ENCODE measurements at regions not wholly inside any gene's neighbourhood (a gene's known extent, or its start where the extent isn't known, plus 50 kb on each side); places are given as distances from the start of the nearest gene placed in this dataset.
"Not testable (repeated sequence)": the region's sequence is repeated elsewhere in the genome, so short reads cannot be mapped to it uniquely, and the experiment has no call there.

DNA sequence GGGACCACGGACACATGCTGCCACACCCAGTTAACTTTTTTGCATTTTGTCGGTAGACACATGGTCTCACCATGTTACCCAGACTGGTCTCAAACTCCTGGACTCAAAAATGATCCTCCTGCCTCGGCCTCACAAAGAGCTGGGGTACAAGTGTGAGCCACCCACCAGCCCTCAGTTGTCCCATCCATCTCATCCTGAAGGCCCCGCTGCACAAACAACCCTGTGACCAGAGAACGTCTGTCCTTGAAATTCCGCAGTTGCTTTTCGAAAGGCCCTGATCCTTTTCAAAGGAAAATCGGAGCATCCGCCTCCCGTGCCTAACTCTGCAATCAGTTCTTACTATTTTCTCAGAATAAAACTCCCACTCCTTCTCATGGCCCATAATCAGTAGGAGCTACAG lies 138.3 kb upstream of the USP29 start:
- peaks cover 28% of the 10 kb centered on the region for H3K9me3 Mint-ChIP-seq
- ATAC-seq, H3K36me3 Mint-ChIP-seq, H3K27ac Mint-ChIP-seq, H3K4me3 Mint-ChIP-seq, H3K27me3 Mint-ChIP-seq, H3K4me1 Mint-ChIP-seq: not testable (repeated sequence)

DNA sequence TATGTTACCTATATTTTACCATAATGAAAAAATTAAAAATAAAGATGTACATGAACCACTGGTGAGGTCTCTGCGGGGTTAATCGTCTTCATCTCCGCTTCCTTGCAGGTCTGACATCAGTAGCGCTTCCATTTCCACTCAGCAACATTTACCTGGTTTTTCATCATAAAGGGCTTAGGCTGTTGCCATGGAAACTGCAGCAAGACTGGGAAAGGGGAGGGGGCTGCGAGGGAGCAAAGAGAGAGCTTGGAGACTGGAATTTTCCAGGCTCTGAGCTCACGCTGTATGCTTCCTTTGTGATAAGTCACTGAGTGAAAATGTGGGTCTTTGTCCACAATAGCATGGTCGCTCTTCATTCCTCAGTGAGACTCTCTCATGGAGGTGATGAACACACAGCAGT lies 136.6 kb upstream of the USP29 start:
- Mint-ChIP-seq H3K9me3 (peaks cover 20% of the 10 kb centered on the region), H3K27ac (no peak overlapping the region), H3K4me3 (no peak overlapping the region), H3K36me3 (no peaks in the 10 kb centered on the region), H3K27me3 (no peaks in the 10 kb centered on the region), H3K4me1 (no peaks in the 10 kb centered on the region)
- ATAC-seq = no peak

DNA sequence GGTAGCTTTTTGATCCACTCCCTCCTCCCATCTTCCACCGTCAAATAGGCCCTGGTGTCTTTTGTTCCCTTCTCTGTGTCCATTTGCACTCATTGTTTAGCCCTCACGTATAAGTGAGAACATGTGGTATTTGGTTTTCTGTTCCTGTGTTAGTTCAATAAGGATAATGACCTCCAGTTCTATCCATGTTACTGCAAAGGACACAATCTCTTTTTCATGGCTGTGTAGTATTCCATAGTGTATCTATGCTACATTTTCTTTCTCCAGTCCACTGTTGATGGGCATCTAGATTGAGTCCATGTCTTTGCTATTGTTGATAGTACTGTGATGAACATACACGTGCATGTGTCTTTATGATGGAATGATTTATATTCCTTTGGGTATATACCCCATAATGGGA lies 136.0 kb upstream of the USP29 start:
- Mint-ChIP-seq H3K9me3 (peaks cover 20% of the 10 kb centered on the region), H3K4me3 (no peak overlapping the region), H3K4me1 (no peaks in the 10 kb centered on the region), H3K36me3 (no peaks in the 10 kb centered on the region), H3K27ac (no peak overlapping the region), H3K27me3 (no peaks in the 10 kb centered on the region)
- ATAC-seq = no peak

DNA sequence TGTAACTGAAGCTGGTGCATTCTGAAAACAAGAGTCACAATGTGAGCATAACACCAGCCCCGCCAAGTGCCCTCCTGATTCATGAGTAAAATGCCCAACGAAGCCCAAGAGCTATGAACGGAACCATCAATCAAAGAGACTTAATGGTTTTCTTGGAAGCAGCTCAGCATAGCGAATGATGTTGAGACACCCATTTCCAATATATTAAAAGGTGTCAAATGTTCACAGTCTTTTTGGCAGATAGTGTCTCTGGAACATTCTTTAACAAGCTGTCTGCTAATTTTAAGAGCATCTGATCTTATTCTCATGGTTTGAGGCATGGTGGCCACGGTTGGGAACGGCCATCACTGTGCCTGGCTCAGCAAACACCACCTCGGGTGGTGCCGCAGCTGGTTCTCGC lies 133.4 kb upstream of the USP29 start:
- ATAC-seq = no peak
- Mint-ChIP-seq H3K36me3 (peaks cover 5% of the 10 kb centered on the region), H3K27ac (no peak overlapping the region), H3K4me3 (no peak overlapping the region), H3K4me1 (no peaks in the 10 kb centered on the region), H3K27me3 (no peaks in the 10 kb centered on the region), H3K9me3 (peaks cover 21% of the 10 kb centered on the region)

DNA sequence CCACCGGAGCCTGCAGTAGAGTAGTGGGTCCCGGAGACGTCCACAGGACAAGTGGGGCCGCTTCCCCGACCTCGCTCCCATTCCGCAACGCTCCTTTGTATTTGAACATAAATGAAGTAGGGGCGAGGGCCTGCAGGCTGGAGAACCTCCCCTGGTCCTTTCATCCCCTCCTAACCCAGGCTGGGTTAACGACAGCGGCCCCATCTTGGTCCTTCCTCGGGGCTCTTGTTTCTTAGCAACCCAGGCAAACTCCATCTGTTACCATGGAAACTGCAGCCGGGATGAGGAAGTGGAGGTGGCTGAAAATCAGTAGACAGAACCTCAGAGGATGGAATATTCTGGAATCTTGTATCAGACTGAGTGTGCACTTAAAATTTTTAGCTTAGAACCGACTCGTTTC lies 132.6 kb upstream of the USP29 start:
- ATAC-seq = no peak
- H3K9me3 Mint-ChIP-seq = peaks cover 15% of the 10 kb centered on the region
- no peaks in the 10 kb centered on the region for H3K27me3 Mint-ChIP-seq
- H3K4me3 Mint-ChIP-seq = no peak overlapping the region
- H3K4me1 Mint-ChIP-seq = no peaks in the 10 kb centered on the region
- H3K27ac Mint-ChIP-seq = no peak overlapping the region
- peaks cover 5% of the 10 kb centered on the region for H3K36me3 Mint-ChIP-seq

DNA sequence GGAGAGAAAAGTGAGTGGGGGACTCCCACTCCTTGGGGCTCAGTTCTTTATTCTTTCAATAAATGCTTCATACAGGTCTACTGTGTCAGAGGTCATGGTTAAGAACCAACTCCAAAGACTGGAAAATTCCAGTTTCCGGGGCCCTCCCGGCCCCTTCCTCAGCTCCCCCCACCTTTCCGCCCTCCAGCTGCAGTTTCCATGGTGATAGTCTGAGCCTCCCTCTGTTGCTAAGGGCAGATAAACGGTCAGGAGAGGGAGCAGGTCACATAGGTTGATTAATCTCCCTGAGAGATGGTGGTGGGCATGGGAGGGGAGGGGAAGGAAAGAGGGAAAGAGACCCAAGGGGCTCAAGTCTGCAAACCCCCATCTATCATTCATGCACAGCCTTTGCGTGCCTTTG lies 131.5 kb upstream of the USP29 start:
- Mint-ChIP-seq H3K9me3 (peaks cover 23% of the 10 kb centered on the region), H3K27me3 (no peaks in the 10 kb centered on the region), H3K27ac (no peak overlapping the region), H3K36me3 (peaks cover 5% of the 10 kb centered on the region), H3K4me1 (no peaks in the 10 kb centered on the region), H3K4me3 (no peak overlapping the region)
- no peak for ATAC-seq

DNA sequence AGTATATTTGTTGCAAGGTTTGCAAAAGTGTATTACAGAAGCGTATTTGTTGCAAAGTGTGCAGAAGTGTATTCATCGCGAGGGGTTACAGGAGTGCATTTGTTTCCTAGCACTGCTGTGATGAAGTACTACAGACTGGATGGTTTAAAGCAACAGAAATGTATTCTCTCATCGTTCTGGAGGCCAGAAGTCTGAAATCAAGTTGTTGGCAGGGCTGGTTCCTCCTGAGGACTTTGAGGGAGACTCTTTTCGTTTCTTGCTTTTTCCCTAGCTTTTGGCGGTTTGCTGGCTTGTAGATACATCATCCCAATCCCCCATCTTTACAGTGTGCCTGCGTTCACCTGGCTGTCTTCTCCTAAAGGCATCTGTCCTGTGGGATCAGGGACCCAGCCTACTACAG lies 127.9 kb upstream of the USP29 start:
- Mint-ChIP-seq H3K27me3 (no peaks in the 10 kb centered on the region), H3K4me3 (no peak overlapping the region), H3K9me3 (peaks cover 24% of the 10 kb centered on the region), H3K36me3 (peaks cover 5% of the 10 kb centered on the region), H3K27ac (no peak overlapping the region), H3K4me1 (no peaks in the 10 kb centered on the region)
- no peak for ATAC-seq

DNA sequence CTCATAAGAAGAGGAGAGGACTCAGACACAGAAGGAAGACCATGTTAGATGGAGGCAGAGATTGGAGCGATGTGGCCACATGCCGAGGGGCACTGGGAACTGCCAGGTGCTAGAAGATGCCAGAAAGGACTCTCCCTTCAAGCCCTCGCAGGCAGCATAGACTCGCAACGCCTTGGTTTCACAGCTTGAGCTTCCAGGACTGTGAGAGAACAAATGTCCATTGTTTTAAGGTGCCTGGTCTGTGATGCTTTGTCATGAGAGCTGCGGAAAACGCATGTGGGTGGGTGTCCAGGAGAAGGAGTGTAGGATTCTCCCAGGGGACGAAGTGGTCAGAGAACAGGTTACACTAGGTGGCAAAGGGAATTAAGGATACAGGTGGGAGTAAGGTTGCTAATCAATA lies 125.9 kb upstream of the USP29 start:
- ATAC-seq = no peak
- Mint-ChIP-seq H3K27ac (no peak overlapping the region), H3K9me3 (peaks cover 24% of the 10 kb centered on the region), H3K4me1 (no peaks in the 10 kb centered on the region), H3K36me3 (peaks cover 5% of the 10 kb centered on the region), H3K27me3 (no peaks in the 10 kb centered on the region), H3K4me3 (no peak overlapping the region)

DNA sequence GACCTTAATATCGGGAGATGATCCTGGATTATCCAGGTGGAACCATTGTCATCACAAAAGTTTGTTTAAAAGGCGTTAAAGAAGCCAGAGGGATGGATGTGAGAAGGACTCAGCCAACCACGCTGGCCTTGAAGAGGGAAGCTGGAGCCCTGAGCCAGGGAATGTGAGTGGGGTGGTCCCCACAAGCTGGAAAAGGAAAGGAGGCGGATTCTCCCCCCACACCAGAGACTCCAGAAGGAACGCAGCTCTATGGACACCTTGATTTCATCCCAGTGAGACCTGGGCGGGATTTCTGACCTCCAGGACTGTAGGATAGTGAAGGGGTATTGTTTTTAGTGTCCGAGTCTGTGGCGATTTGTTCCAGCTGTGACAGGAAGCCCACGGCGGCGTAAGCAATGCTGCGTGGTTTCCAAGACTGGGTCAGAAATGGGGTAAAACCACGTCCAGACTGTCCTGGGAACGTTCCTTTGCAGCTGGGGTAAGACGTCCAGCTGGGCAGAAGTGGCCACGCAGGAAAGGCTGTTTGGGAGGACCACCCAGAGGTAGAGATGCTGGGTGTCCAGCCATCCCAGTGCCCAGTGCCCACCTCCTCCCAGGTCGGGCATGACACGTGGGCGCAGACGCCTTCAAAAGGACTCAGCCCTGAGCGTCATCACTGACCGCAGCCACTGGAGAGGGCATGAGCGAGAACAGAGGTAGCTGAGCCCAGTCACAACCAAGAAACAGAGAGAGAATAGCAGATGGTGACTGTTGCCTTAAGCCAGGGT lies 125.4 kb upstream of the USP29 start:
- ATAC-seq = no peak
- H3K4me3 Mint-ChIP-seq = no peak overlapping the region
- H3K9me3 Mint-ChIP-seq = peaks cover 23% of the 10 kb centered on the region
- peaks cover 5% of the 10 kb centered on the region for H3K36me3 Mint-ChIP-seq
- H3K4me1 Mint-ChIP-seq = no peaks in the 10 kb centered on the region
- no peaks in the 10 kb centered on the region for H3K27me3 Mint-ChIP-seq
- no peak overlapping the region for H3K27ac Mint-ChIP-seq

DNA sequence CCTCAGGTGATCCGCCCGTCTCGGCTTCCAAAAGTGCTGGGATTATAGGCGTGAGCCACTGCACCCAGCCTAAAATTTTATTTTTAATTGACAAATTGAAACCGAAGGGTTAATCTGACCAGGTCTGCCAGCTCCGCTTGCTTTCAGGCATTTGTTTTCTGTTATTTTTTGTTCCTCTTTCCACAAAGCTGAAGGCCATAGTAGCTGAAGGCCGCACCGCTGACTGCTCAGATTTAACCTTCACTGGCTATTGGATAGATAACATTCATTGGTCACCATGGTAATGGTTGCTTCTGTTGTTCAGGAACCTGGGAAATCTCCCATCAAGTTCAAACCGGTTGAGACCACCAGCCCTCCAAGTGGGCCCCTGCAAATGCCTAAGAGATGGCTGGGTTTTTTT lies 124.5 kb upstream of the USP29 start:
- Mint-ChIP-seq H3K9me3 (peaks cover 20% of the 10 kb centered on the region), H3K27me3 (no peaks in the 10 kb centered on the region), H3K4me1 (no peaks in the 10 kb centered on the region), H3K36me3 (peaks cover 5% of the 10 kb centered on the region), H3K27ac (no peak overlapping the region), H3K4me3 (no peak overlapping the region)
- no peak for ATAC-seq

DNA sequence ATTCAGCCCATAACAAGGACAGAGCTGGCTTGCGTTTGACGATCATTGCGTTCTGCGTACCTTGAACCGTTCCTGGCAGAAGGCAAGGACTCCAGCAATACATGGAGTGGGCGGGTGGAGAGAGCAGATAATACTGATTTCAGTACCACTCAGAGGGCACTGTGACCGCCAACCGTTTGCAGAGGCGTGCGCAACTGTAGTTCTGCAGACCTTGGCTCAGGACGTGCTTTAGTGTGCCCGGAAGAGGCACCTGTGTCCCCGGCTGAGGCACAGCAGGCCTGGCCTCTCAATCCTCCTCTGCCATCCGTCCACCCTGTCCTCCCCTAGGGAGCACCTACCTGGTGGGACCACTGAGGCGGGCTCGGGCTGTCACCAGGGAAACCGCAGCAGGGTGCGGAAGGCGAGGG lies 117.6 kb upstream of the USP29 start:
- Mint-ChIP-seq H3K4me1 (no peaks in the 10 kb centered on the region), H3K9me3 (peaks cover 17% of the 10 kb centered on the region), H3K36me3 (no peaks in the 10 kb centered on the region), H3K27ac (no peak overlapping the region), H3K4me3 (no peak overlapping the region), H3K27me3 (no peaks in the 10 kb centered on the region)
- ATAC-seq = no peak

DNA sequence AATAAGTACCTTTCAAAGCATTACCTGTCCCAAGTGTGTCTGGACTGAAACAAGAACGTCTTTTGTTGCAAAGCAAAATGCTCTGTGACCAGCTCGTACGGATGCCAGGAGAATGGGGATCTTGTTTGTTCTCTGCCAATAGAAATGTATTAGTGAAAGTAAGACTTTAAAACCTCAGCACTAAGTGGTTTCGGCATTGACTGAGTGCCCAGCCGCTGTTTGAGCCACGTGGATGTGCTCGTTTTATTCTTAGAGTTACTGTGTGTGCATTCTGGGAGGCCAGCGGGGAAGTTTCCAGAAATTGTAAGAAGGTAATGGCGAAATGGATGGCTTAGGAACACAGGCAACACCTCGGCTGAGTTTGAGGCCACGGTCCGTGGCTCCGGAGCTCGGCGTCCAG lies 117.1 kb upstream of the USP29 start:
- Mint-ChIP-seq H3K4me1 (no peaks in the 10 kb centered on the region), H3K9me3 (peaks cover 22% of the 10 kb centered on the region), H3K4me3 (no peak overlapping the region), H3K36me3 (no peaks in the 10 kb centered on the region), H3K27ac (no peak overlapping the region), H3K27me3 (no peaks in the 10 kb centered on the region)
- no peak for ATAC-seq

DNA sequence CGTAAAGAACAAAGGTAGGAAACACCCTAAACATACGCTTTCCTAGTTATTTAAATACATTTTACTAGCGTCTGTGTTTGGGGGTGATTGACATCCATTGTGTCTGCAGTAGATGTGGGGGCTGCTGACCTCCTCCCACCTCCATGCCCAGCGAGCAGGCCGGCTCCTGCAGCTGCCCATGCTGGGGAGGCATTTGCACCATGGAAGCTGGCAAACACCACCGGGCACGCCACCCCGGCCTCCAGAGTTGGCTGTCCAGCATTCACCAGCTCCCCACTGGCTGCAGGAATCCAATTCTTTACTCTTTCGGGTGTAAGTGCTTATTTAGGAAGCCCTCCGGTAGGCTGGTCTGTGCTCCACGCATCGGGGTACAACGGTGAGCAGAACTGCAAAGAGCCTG lies 115.4 kb upstream of the USP29 start:
- Mint-ChIP-seq H3K36me3 (no peaks in the 10 kb centered on the region), H3K27me3 (no peaks in the 10 kb centered on the region), H3K4me3 (no peak overlapping the region), H3K9me3 (peaks cover 31% of the 10 kb centered on the region), H3K4me1 (no peaks in the 10 kb centered on the region), H3K27ac (no peak overlapping the region)
- no peak for ATAC-seq

DNA sequence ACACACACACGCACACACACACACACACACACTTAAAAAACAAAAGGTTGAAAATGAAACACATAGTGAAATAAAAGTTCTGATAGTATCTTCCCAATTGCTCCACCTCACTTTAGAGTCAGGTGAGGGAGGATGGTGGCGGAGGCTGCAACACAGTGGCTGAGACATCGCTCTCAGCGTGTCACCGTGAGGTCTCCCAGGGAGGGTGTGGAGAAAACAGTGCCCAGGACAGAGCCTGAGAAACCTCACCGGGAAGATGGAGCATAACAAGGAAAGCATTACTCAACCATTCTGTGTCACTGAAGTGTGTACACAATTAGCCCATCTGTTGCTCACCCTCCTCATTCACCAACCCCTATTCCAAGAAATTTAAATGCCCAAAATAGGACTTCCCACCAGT lies 111.4 kb upstream of the USP29 start:
- H3K36me3 Mint-ChIP-seq = no peaks in the 10 kb centered on the region
- ATAC-seq = no peak

DNA sequence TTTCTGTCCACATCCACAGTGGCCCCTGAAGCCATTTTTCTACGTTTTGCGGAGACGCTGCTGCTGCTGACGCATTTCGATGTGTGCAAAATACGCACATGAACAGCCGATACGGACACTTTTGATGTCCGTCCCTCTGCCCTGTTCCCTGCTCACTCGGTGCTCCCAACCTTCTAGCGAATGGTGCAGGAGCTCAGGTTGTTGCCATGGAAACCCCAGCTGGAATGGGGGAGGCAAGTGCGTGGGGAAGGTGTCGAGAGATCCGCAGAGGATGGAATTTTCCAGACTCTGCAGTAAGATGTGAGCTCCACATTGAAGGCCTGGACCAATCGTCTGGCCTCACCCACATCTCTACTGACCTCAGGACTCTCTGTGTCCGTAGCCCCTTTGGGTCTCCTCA lies 109.2 kb upstream of the USP29 start:
- no peak overlapping the region for H3K4me3 Mint-ChIP-seq
- ATAC-seq = no peak
- H3K27ac Mint-ChIP-seq = no peak overlapping the region
- no peaks in the 10 kb centered on the region for H3K36me3 Mint-ChIP-seq
- no peaks in the 10 kb centered on the region for H3K4me1 Mint-ChIP-seq
- H3K27me3 Mint-ChIP-seq = no peaks in the 10 kb centered on the region
- peaks cover 48% of the 10 kb centered on the region for H3K9me3 Mint-ChIP-seq

More for the DNA sequence above, 111.4 kb upstream of the USP29 start:
- Mint-ChIP-seq H3K4me1 (no peaks in the 10 kb centered on the region), H3K27me3 (no peaks in the 10 kb centered on the region), H3K9me3 (peaks cover 42% of the 10 kb centered on the region), H3K27ac (no peak overlapping the region), H3K4me3 (no peak overlapping the region)

DNA sequence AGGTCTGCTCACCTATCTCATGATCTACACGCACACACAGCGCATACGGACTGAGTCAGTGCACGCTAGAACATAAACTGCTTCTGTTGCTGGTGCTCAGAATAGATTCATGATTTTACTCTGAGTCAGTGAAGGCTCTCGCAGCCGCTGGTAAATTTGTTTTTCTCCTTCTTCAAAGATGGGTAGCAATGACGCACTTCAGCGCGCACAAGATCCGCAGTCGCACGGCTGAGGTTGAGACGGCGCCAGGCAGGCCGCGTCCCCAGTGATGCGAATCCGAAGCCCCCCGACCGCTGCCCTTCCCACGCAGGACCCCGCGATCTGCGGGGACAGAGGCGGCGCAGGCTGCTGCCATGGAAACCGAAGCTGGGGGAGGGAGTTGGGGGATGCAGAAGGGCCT lies 103.7 kb upstream of the USP29 start:
- Mint-ChIP-seq H3K4me3 (no peak overlapping the region), H3K4me1 (no peaks in the 10 kb centered on the region), H3K9me3 (peaks cover 30% of the 10 kb centered on the region), H3K36me3 (peaks cover 6% of the 10 kb centered on the region), H3K27me3 (no peaks in the 10 kb centered on the region), H3K27ac (no peak overlapping the region)
- ATAC-seq = no peak

DNA sequence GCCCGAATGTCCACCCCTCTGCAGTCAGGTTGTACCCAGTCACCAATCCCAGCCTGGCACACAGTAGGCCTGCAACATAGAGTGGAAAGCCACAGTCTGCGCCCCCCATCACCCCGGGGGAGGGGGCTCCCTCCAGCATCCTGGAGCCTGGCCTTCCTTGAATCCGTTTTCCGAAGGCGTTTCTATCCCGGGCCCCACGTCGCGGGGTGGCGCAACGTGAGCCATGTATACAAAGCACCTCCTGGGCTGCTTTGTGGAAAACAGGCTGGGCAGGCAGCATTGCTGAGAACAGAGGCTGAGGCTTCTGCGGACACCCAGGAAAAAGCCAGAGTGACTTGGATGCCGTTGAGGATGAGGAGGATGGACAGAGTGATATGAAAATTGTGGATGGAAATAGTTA lies 103.3 kb upstream of the USP29 start:
- Mint-ChIP-seq H3K9me3 (peaks cover 29% of the 10 kb centered on the region), H3K36me3 (peaks cover 6% of the 10 kb centered on the region), H3K4me1 (no peaks in the 10 kb centered on the region), H3K4me3 (no peak overlapping the region), H3K27me3 (no peaks in the 10 kb centered on the region), H3K27ac (no peak overlapping the region)
- no peak for ATAC-seq

Measured in stimulated activated memory B cell treated with anti-CD40 and anti-IgM and Interleukin-4, amounts not matched to agents 10 μg/mL and 1 μg/mL and 100 μg/mL, for 72 hours (primary cell).